ENCODE measurements at regions not wholly inside any gene's neighbourhood (a gene's known extent, or its start where the extent isn't known, plus 50 kb on each side); places are given as distances from the start of the nearest gene placed in this dataset.

DNA sequence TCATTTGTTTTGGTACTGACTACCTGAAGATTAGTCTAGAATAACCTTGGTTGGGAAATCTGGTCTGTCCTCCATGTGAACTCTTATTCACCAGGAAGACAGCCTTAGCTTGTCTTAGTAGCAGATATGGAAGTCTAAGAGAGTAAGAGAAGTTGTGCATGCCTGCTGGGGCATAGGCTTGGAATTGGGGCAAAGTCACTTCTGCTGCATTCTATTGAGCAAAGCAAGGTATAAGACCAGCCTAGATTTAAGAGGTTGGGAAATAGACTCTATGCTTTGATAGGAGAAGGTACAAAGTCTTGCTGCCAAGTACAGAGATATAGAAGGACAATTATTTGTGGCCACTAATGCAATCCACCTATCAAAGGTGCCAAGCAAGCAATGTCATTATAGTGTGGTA is 464.0 kb upstream of the BOD1L1 start:
- DNase-seq: no peak

- DNase-seq: no peak
Observed at GRCh38 chr4:14091966-14092365, 464.4 kb upstream of the BOD1L1 start.

GRCh38 chr4:14092741-14093140 is 465.2 kb upstream of the BOD1L1 start:
- DNase-seq: no peak

- no peak for DNase-seq
Observed at GRCh38 chr4:14095831-14096230, 468.3 kb upstream of the BOD1L1 start.

DNA sequence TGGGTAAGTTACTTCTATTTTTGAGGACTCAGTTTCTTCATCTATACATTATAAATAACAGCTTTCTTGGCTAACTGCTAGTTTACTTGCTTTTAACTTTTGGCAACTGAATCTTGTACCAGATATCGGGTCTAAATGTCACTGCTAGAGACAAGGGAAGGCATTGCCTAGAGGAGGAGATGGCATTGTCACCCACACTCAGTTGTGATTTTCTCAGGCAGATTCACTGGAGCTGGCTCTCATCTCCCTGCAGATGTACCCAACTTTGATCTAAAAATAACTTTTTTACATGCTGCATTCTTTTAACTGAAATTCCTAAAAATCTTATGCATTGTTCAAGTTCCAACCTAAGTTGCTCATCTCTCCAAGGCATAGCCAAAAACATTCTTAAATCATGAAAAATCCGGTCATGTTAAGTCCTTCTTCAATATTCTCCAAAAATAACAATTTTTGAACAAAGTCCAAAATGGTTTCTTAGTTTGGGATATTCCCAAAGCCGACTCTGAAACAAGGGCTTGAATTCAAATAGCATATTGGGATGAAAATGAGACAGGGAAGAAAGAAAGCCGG is 469.0 kb upstream of the BOD1L1 start:
- DNase-seq: no peak

- no peak for DNase-seq
Observed at GRCh38 chr4:14100349-14100748, 472.8 kb upstream of the BOD1L1 start.

GRCh38 chr4:14110407-14110806 is 482.9 kb upstream of the BOD1L1 start:
- no peak for DNase-seq

DNA sequence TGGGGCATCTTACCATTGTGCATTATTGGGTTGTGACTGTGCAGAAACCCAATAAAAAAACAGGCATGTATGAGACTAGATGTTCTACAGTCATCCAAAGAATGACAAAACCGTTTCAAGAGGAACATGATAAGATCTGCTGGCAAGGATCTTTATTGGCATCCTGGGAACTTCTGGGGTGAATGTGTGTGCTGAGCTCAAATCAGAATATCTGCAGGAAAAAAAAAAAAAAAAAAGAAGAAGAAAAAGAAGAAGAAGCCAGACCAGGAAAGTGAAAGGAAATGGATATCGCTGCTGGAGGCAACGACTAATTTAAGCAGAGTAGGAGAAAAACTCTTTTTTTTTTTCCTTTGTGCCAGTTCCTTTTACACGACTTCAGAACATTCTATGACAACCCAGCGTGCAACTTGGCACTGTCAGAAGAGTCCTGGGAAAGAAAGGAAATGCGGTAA is 484.2 kb upstream of the BOD1L1 start:
- DNase-seq: no peak

- DNase-seq: no peak
Observed at GRCh38 chr4:14115106-14115505, 487.6 kb upstream of the BOD1L1 start.

DNA sequence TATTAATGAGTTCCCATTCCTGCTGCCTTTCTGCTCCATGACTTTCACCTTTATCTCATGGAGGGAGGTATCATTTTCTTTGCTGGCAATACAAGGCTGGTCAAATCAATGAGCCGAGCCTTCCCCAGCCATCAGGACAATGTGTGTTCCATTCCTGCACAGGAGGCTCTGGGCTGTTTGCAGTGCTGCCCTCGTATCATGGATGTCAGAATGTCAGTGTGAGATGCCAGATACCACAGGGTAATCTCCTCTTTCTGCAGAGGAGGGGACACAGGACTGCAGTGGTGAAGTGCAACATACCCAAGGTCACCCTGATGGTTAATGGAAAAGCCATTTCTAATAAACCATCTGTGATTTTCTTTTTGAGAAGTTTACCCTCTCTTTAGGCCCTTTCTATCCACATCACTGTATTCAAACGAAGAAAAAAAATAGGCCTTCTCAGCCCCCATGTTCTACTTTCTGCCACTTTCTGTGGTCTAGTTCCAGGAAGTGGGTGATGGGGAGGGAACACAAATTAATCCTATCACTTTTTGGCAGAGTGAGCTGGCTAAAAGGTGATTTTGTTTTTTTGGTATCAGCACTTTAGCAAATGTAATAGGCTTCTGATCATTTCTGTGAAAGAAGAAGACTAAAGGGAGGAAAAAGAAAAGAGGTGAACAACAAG is 490.2 kb upstream of the BOD1L1 start:
- DNase-seq: no peak

GRCh38 chr4:14124816-14125215 is 497.3 kb upstream of the BOD1L1 start:
- no peak for DNase-seq

GRCh38 chr4:14125375-14126129 is 498.0 kb upstream of the BOD1L1 start:
- no peak for DNase-seq

DNA sequence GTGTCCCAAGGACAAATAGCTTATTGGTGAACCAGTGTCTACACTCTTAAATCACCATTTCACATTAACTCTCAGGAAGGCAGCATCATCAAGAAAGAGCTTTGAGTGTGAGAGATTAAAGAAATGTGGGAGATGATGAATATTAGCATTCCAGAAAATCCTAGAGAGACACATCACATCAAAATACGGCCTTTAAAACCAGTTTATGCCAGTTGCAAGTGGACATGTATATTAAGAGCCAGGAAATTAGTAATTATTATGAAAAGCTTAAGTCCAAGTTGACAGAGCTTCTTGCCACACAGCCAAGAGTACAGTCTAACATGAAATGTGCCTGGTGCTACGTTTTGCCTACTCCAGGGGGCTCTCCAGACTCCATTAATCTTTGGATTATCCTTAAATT is 503.0 kb upstream of the BOD1L1 start:
- no peak for DNase-seq

GRCh38 chr4:14131335-14131734 is 503.8 kb upstream of the BOD1L1 start:
- no peak for DNase-seq

GRCh38 chr4:14132301-14132700 is 504.8 kb upstream of the BOD1L1 start:
- DNase-seq: no peak

- no peak for DNase-seq
Observed at GRCh38 chr4:14138106-14138505, 510.6 kb upstream of the BOD1L1 start.

- no peak for DNase-seq
Observed at GRCh38 chr4:14143892-14144291, 516.4 kb upstream of the BOD1L1 start.

DNA sequence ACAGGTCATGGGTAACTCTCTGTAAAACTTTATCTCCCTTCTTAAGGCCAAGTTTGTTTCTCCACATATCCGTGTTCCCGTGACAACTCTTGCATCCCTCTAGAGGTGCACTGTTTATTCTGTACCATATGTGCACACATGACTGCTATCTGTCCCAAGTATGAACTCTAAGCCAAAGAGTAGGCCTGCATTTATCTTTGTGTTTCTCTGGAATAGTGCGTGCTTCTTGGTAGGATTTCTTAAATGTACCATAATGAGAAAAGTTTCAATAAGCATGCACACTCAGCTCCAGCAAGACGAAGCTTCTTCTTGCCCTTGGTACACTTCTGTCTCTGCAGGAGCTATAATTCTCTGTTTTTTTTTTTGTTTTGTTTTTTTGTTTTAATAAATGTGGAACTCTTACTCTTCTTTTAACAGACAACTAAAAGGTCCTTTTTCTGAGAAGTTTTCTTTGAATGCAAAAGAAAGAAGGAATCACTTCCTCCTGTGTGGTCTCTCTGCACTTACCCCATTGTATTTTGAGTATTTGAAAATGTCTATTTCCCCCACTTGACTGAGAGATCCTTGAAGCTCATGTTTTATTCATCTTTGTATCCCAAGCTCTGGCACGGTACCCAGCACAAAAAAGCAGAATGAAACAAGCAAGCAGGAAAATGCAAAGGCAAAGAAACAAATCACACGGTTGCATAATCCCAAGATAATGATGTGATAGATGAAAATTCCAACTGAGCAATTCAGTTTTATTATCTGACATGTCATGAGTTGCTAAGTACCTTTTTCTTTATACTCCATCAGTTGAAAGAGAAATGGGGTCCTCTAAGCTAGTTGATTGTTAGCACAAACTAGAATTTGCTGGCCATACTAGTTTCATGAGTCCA is 521.9 kb upstream of the BOD1L1 start:
- peak in 13 of 56 donors; percentile 0 to 34 (median 6) for DNase-seq

DNA sequence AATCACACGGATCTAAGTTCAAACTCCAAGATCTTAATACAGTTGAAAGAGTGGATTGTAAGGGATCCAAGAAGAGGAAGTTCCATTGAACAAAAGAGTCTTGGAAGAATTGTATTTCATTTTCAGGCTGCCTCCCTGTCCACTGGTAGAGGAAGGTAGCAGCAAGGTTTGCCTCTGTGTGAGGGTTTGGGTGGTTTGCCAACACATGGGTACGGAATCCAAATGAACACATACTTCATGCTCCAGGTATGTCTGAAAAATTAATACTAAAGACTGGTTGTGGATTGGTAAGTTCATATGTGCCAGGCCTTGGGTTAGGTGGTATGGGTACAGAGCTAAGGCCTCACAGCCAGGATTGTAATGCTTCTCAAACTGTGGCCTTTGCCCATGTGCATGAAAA is 523.6 kb upstream of the BOD1L1 start:
- DNase-seq: no peak

GRCh38 chr4:14152834-14153519 is 525.5 kb upstream of the BOD1L1 start:
- DNase-seq: no peak

DNA sequence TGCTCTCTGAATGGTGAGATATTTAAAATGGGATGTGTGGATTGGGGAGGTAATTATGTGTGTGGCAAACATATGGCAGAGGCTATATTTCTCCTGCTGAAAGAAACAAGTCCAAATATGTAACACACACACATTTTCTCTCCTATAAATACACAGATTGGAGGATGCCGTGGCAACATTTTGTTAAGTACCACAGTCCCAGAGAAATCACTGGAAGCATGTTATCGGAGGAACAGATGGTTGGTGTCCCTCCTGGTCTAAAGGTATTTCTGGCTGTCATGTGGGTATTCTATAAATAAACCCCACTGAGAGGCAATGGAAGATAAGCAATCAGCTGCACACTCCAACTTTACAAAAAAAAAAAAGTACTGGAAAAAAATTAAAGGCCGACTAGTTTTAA is 528.3 kb upstream of the BOD1L1 start:
- peak in 8 of 56 donors; percentile 1 to 44 (median 32) for DNase-seq
